Uterus (tissue), 2 donors: ENCODE measurements at regions not wholly inside any gene's neighbourhood (a gene's known extent, or its start where the extent isn't known, plus 50 kb on each side); places are given as distances from the start of the nearest gene placed in this dataset.
"Not testable (repeated sequence)": the region's sequence is repeated elsewhere in the genome, so short reads cannot be mapped to it uniquely, and the experiment has no call there.

Source experiments
- POLR2A ChIP-seq, 2 donors: fragments of 450-650 bp; IDR thresholded peaks; one replicate each; pipeline ENCODE4 v1.6.1; 2016; ENCODE audit warnings: antibody characterized with exemption in 2 of 2, mild to moderate bottlenecking in 1 of 2, moderate library complexity in 1 of 2
- TF ChIP-seq, protein P1 (sequence below), 4 experiments: fragments of 200-600 bp in 2 of 4; fragments of 450-650 bp in 2 of 4; sonication (generic) in 2 of 4; IDR thresholded peaks; one replicate each; pipeline ENCODE4 v1.5.1; 2016 to 2019; ENCODE audit warnings: antibody characterized with exemption in 4 of 4, mild to moderate bottlenecking in 2 of 4, moderate library complexity in 1 of 4

DNA sequence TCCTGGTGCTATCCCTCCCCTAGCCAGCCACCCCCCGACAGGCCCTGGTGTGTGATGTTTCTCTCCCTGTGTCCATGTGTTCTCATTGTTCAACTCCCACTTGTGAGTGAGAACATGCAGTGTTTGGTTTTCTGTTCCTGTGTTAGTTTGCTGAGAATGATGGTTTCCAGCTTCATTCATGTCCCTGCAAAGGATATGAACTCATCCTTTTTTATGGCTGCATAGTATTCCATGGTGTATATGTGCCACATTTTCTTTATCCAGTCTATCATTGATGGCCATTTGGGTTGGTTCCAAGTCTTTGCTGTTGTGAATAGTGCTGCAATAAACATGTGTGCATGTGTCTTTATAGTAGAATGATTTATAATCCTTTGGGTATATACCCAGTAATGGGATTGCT lies 122.1 kb downstream of the LEPR start:
- TF ChIP-seq, protein P1, sequence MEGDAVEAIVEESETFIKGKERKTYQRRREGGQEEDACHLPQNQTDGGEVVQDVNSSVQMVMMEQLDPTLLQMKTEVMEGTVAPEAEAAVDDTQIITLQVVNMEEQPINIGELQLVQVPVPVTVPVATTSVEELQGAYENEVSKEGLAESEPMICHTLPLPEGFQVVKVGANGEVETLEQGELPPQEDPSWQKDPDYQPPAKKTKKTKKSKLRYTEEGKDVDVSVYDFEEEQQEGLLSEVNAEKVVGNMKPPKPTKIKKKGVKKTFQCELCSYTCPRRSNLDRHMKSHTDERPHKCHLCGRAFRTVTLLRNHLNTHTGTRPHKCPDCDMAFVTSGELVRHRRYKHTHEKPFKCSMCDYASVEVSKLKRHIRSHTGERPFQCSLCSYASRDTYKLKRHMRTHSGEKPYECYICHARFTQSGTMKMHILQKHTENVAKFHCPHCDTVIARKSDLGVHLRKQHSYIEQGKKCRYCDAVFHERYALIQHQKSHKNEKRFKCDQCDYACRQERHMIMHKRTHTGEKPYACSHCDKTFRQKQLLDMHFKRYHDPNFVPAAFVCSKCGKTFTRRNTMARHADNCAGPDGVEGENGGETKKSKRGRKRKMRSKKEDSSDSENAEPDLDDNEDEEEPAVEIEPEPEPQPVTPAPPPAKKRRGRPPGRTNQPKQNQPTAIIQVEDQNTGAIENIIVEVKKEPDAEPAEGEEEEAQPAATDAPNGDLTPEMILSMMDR (IDR thresholded peaks at IDR 0.05) = not testable (repeated sequence)
- not testable (repeated sequence) for TF ChIP-seq POLR2A (IDR thresholded peaks at IDR 0.05)
